GM19324 (cell line): ENCODE measurements at regions not wholly inside any gene's neighbourhood (a gene's known extent, or its start where the extent isn't known, plus 50 kb on each side); places are given as distances from the start of the nearest gene placed in this dataset.
"Not testable (repeated sequence)": the region's sequence is repeated elsewhere in the genome, so short reads cannot be mapped to it uniquely, and the experiment has no call there.

ENCODE experiments used
- ATAC-seq: cut with Tn5 transposase; IDR thresholded peaks from one replicate; pipeline ENCODE4 v1.9.1; 2021; ENCODE audit warnings: mild to moderate bottlenecking, moderate library complexity; ENCODE audit not compliant: unreplicated experiment, low FRiP score

DNA sequence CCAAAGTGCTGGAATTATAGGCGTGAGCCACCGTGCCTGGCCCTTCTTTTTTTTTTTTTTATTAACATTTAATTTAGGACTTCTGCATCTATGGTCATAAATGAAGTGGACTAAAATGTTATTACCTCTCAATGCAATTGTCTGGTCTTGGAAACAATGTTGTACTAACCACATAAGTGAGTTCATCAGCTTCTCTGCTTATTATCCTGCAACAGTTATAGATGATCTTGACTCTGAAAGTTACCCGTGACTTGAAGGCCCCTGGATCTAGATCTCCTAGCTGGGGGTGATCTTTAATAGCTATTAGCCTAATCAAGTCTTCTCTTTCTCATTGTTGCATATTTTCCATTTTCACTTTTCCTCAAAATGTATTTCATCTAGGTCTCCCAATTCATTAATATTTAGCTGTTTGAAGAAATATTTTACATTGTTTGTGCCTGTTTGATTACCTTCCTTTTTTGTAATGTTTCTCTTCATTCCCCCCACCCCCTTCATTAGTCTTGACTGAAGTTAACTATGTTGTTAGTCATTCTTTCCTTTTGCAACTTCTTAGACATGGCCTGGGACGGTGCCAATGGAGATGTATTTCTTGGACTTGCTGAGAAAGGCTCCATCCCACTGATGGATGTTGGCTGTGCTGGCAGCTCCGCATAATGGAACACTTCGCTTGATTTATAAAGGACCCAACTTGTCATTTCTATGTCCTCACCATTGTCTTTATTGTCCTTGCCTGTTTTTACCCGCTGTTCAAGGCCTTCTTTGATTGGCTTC is 141.6 kb upstream of the RIOK3 start:
- ATAC-seq, result no peak

DNA sequence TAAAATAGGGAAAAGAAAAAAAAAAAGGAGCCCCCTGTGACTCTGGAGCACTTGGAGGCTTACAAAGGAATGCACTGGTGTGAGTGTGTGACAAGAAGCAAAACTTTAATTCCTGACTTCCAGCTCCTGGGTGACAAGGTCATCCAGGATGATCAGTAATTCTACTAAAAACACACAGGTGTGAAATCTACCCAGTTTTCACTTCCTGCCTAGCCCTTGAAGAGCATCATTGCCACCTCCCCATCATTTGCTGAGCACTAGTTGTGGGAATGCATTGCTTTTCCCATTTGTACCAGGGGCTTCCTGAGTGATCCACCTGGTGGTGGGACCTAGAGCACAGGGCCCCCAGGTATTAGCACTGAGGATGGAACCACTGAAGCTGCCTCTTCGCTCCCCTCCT is 139.7 kb upstream of the RIOK3 start:
- ATAC-seq, result no peak

DNA sequence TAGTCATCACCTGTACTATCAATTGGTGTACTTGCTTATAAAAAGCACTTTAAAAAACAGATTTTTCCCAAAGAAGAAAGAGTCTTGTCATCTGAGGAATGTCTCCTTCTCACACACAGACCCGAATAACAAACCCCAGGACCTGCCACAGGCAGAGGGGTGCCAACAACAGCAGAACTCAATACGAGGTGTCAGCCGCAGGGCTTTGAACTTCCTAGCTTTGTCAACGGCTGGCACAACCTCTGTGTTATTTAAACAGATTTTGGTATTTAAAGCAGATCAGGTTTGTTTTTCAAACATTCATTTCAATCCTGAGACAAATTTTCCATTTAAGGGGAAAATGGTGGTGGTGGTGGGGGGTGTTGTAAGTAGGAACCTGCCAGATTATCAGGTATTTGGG is 138.4 kb upstream of the RIOK3 start:
- no peak for ATAC-seq

DNA sequence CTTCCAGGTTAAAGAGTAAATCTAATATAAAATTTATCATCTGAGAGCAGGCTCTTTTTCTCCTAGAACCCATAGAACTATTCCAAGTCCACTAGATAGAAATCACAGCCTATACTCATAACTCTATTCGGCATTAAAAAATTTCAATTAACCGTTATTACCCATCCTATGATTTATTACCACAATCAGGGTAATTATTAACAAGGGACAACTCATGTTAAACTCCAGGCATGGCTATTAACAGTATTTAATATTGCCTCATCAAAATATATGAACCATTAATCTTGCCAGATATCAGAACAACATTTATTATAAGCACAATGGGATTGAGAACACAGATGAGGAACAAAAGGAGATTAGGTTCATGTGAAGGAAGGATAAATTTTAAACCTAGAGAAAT is 136.8 kb upstream of the RIOK3 start:
- ATAC-seq, result no peak

DNA sequence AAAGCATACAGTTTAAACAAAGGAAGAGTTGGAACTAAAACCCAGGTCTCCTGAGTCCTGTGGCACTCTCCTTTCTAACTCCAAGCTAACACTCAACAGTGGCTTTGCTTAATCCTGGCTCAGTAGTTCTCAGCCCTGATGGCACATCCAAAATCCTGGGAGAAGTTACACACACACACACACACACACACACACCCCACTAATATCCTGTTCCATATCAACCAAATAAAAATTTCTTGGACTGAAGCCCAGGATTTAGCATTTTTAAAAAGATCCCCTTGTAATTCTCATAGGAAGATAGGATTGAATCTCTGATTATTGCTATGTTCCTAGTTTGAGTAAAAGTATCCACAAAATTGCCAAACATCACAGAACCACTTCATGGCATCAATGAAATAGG is 136.1 kb upstream of the RIOK3 start:
- no peak for ATAC-seq

DNA sequence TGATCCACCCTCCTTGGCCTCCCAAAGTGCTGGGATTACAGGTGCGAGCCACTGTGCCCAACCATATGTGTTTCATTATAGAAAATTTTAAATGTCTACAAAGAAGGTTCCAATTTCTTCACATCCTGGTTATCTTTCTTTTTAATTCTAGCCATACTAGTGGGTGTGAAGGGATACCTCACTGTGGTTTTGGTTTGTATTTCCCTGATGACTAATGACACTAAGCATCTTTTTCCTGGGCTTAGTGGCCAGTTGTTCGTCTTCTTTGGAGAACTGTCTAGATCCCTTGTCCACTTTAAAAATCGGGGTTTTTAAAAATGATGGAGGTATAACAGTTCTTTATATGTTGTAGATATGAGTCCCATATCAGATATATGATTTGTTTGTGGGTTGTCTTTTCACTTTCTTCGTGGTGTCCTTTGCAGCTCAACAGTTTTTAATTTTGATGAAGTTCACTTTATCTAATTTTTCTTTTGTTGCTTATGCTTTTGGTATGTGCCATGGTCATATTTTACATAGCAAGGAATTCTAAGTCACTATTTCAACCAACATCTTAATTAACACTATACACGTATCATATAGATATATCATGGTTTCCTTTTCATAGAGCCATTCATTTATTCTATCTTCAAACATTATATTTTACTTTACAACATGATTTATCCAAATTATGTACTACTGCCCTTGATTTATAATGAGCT is 135.0 kb upstream of the RIOK3 start:
- no peak for ATAC-seq

DNA sequence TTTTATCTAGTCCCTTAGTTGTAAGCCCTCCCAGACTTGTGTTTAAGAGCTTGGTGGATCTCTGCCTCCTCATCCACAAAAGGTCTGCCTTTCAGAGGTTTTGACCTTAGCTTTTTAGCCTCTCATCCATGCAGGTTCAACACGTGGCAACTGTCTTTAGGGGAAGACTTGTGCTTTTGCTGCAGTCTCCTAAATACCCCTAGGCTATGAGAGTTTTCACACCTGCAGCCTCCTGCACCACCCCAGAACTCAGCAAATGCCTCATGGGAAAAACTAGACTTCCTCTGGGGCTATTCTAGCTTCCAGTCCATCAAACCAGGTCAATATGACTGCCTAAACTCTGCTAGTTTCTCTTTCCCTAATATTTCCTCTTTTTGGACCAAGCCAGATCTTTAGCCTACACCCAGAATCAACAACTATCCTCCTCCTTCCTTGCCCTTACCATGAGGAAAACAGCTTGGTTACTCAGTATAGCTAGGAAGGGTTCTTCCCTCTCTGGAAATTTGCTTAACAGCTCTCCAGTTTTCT is 132.3 kb upstream of the RIOK3 start:
- no peak for ATAC-seq

DNA sequence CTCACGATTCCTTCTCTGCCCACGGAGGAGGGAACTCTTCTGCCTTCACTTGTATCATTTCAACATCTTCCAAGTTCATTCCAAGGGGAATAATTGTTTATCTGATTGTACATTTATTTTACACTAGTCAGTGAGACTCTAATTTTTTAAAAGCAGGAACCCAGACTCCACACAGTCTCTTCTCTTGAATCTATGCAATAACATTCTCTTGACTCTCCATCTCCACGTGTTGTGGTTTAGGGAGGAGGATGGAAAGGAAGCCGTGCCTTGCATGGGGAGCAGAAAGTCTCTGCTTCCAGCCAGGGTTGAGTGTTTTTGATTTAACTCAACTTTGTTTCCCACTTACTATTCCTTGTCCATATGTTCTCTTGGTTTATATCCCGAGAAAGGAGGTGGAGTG is 131.1 kb upstream of the RIOK3 start:
- no peak for ATAC-seq

DNA sequence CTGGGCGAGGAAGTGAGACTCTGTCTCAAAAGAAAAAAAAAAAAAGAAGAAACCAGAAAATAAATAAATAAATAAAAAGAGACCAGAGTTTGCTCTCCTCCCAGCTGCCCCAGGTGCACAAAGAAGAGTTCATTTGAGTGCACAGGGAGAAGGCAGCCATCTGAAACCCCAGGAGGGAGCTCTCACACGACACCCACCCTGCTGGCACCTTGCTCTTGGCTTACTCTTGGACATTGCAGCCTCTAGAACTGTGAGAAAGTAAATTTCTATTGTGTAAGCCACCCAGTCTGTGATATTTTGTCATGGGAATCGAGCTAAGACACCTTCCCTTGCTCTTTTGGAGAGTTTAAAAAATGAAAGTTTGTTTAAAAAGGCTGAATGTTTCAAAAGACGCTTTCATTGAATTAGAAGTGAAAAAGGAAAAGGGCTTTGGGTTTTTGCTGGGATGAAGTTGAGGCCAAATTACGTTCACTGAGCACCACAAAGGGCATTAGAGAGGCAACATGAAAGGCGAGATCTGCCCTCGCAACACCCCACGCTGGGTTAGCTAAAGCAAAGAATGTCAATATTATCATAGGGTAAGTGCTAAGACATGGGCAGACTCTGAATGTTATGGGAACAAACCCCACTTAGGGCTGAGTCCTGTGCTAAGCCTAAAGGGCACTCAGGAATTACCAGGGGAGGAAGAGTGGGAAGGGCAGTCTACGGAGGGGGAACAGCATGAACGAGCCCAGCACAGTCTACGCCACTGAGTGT is 128.9 kb upstream of the RIOK3 start:
- no peak for ATAC-seq

DNA sequence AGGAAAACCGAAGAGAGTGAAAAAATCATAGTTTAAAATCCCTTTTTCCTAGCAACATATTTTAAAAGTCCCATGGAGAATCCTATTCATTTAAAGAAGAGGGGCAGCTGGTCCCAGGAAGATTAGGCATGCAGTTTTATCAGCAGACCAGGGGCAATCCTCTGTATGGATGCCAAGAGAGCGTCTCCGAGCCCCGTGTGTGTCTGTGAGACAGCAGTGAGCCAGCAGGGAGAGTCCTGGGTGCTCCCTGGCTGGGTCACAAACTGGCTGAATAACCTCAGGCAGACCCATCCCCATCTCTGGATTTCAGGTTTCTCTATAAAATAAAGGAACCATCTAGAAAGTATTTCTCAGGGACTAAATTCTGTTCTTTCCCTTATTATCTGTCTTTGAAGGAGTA is 128.2 kb upstream of the RIOK3 start:
- no peak for ATAC-seq

DNA sequence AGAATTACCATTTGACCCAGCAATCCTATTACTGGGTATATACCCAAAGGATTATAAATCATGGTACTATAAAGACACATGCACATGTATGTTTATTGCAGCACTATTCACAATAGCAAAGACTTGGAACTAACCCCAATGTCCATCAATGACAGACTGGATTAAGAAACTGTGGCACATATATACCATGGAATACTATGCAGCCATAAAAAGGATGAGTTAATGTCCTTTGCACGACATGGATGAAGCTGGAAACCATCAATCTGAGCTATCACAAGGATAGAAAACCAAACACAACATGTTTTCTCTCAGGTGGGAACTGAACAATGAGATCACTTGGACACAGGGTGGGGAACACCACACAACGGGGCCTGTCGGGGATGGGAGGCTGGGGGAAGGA is 123.4 kb upstream of the RIOK3 start:
- ATAC-seq, result not testable (repeated sequence)

DNA sequence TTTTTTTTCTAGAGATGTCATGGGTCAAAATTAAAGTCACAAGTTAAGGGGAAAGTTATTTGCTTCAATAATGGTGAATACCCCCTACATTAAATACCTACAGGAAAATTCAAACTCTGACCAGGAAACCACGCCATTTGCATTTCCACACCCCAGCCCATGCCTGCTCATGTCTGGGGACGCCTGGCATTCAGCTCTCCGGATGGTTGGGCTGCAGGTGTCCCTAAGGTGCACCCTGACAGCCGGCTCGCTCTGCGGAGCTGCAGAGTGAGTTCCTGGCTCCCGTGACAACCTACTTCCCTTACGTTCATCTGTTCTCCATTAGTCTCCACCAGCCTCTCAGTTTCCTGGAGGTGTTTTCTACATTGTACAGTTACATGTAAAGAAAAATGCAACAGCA is 122.7 kb upstream of the RIOK3 start:
- peak; percentile 98 for ATAC-seq

DNA sequence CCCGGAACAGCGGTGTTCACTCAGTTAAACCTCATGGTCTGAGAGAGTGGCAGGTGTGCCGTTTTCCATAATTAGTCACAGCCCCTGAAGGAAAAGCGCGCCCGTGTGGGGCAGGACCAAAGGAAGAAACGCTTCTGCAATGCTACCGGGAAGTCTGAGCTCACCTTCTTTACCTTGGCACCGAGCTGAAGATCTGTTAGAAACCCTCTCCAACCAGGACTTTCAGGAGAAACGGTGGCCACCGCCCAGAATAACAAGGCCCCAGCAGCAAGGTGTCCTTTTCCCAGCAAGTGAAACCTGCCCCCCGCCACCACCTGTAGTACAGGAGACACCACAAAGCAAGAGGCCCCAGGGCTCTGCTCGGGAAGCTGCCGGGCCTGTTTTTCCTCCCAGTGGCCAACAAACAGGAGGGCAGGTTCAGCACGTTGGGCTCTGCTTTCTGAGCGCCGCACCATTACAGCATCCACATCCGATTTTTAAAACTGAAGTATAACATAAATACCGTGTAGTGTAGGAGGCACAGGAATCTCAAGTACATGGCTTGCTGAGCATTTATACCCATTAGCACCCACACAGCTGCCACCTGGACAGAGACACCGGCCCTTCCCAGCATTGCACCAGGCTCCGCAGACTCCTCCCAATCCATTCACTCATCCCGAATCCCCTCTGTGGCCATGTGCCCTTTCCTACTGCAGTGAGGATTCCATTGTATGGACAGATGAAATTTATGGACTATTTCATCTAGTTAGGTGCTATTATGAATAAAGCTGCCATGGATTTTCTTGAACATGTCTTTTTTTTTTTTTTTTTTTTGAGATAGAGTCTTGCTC is 121.8 kb upstream of the RIOK3 start:
- ATAC-seq, result no peak

DNA sequence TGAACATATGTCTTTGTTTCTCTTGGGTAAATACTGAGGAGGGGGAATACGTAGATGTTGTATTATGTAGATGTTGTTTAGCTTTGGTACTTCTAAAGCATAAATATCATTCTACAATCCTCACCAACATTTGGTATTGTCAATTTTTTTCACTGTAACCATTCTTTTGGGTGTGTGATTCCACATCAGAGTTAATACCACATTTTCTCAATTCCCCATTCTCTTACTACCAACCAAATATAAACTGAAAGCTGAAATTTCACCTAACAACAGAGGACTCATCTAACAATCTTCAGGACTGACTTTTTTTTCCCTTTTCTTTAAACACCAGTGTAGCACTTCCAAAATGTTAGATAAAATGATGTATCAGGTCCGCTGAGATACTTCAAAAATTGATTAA is 120.7 kb upstream of the RIOK3 start:
- no peak for ATAC-seq

DNA sequence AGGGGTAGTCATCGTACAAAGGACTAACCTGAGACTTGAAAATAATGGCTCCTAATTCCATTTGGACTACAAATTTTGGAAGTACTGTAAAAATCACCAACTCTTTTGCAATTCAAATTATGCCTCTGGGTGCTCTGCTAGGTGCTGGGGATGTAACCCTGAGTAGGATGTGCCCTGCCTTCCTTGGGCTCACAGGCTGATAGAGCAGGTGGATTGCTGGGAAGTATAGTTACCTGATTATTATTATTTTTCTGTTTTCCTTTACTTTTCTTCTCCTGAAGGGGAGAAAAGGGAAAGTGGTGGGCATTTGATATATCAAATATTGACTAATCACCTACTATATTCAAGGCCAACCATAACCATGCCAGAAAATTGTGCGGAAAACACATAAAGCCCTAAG is 119.3 kb upstream of the RIOK3 start:
- no peak for ATAC-seq

DNA sequence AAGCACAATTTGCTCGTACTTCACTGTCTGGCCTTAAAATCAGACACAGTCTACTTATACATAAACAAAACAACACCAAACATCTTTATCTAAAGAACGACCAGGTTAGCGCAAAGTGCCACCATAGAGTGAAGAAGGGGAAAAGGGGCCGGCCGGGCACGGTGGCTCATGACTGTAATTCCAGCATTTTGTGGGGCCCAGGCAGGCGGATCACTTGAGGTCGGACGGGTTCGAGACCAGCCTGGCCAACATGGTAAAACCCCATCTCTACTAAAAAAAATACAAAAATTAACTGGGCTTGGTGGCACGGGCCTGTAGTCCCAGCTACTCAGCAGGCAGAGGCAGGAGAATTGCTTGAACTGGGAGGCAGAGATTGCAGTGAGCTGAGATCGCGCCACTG is 118.5 kb upstream of the RIOK3 start:
- ATAC-seq, result no peak

DNA sequence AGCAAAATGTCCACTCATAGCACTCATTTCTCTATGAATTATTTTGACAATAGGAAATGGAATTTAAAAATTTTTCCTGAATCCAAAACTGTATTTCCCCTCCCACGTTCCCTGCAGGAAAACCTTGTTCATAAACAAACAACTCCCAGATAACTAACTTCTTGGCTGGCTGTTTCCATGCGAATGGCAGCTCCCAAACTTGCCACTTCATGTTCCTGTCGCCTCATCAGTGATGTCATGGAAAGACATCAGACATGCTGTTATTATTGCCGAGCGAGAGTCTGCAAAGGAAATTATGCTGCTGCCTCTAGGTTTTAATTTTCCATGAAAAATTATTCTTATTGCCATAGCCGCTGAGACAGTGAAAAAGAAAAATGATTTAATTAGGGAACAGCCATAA is 117.0 kb upstream of the RIOK3 start:
- ATAC-seq, result no peak

DNA sequence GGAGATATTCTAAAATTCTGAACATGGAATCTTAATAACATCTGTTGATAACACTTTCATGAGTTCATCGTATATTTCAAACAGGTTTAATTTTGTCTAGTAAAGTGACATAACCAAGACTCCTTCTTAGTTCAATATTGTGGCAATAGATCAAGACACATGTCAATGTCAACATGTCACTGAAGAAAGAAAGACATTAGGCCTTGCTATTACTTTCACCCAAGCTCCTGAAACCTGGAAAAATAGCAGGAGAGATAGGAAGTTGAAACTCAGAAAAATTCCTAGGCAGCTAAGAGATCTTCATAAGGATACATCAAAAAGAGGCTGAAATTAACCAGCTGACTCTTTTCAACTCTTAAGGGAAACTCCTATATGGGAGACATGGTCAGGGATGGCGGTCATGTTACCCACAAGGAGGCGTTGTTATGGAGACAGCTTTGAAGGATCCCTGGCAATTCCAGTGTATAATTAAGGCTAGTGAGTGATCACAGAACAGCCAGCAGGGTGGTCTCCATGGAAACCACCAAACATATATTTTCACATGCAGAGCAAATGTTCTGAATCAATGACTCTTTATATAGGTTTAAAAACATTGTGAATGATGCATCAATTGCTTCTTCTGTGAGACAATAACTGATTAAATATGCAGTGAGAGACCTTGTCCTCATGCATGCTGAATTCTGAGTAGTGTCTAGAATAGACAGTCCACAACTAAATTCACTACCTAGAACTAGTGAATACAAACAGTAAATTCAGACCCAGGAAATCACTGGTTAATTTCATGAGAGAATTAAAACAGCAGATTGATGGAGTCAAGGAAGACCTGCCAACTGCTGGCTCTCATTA is 115.3 kb upstream of the RIOK3 start:
- ATAC-seq, result no peak

DNA sequence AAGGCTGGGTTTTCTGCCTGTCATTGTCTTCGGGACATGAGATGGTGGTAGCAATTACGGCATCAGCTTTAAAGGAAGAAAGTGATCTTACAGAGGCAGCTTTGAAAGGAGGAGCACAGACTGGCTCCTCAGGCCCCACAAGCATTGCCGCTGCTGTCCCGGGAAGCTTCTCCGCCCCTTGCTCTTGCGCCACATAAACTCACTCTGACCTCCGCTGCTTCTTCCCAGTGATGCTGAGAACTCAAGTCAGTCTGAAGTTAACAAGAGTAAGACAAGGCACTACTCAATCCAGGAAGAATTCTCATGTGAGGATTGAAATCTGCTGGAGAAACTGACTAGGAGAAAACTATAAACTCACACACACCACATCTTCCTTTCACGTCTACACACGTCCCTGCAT is 112.4 kb upstream of the RIOK3 start:
- no peak for ATAC-seq

DNA sequence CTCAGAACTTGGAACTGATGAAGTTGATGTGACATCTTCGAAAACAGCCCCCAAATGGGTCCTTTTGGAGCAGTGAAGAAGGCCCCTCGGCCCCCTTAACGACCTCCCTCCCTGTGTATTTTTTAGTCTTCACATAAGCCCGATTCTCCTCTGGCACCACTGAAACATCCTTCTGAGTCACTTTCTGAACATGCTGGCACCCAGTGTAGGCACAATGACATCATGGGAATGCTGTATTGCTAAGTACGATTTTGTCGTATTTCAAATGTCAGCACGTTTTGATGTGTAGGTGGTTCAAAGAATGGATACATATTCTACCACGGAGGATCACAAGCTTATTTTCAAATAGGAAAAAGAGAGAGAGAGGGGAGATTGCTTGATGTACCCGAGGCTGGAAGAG is 111.7 kb upstream of the RIOK3 start:
- ATAC-seq, result no peak
